ENCODE measurements at regions not wholly inside any gene's neighbourhood (a gene's known extent, or its start where the extent isn't known, plus 50 kb on each side); places are given as distances from the start of the nearest gene placed in this dataset.
A peak's percentile ranks its signal among the peaks of the same experiment; 100 is the strongest.

DNA sequence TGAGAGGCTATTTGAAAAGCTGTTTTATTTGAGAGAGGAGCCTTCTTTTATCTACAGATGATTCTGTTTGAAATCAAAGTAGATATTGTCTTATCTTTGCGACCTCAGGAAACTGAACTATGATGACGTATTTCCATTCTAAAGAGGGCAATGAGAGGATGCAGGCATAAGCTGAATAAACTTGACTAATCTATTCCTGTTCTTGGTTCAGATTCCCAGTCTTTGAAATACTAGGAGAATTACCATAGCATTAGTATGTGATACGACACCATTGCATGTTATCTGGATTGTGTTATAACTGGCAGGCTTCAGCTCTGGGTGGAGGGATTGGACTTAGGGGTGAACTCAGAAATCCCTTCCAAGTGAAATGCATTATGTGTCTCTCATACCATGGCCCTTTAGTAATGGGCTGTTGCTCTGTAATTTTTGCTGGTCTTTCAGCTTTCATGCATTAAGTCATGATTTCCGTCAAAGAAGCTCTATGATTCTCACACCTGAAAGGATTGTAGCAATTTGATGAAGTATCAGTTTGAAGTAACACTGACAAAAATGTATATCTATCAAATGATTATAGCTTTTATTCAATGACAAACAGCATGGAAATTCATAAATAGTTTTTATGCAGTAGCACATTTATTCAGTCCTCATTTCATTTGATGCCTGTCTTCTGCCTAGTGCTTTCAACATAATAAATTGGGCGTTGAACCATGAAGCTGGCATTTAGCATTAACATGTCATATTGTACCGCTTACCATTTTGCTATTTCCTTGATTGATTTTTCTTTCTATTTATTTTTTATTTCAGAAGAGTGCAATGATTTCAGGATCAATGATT is 138.4 kb upstream of the SPACA1 start:
- Mint-ChIP-seq H3K36me3 (ENCODE audit: low read depth) (no peaks in the 10 kb centered on the region), H3K27ac (no peak overlapping the region), H3K4me3 (no peak overlapping the region), H3K27me3 (ENCODE audit: low read depth) (peaks cover 47% of the 10 kb centered on the region), H3K9me3 (no peaks in the 10 kb centered on the region), H3K4me1 (ENCODE audit: low read depth) (peaks cover 20% of the 10 kb centered on the region)

DNA sequence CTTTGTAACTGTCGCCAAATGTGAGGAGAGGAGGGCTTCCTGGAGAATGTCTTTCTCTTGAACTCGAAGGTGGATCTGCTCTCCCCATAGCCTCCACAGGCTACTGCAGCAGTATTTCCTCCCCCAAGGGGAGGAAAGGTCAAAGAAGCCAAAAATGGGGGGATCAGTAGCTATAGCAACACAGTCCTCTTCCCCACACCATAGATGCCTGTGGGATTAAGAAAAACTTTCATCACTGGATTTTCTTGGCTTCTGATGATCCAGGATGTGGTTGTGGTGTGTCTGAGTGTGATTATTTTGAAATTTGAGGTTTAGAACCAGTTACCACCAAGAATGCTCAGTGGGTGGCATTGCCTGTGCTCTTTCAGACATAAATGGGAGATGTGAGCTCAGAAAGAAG is 140.1 kb upstream of the SPACA1 start:
- Mint-ChIP-seq H3K4me1 (ENCODE audit: low read depth) (peaks cover 20% of the 10 kb centered on the region), H3K27ac (peak overlapping the region; percentile 61), H3K36me3 (ENCODE audit: low read depth) (no peaks in the 10 kb centered on the region), H3K27me3 (ENCODE audit: low read depth) (peaks cover 57% of the 10 kb centered on the region), H3K4me3 (peak overlapping the region; percentile 24), H3K9me3 (no peaks in the 10 kb centered on the region)

DNA sequence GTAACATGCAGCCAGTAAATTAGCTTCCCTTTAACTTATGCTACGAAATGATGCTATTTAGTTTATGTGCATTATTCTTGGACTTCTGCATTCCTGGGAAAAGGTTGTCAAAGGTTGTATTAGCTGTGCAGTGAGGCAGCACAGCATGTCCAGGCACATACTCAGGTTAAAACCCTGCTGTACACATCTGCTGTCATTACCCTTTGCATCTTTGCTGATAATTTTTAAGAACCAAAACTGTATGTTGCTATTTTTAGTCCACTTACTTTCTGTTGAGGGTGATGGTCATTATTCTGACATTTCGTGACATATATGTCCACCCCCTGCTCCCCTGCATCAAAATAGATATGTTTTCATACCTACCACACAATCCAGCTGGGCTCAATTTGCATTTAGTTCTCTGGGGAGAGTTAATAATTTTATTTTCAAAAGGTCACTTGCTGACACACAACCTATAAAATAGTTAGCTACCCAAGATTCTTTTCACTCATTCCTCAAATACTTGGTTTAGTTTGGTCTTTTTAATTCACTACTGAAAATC is 142.5 kb upstream of the SPACA1 start:
- Mint-ChIP-seq H3K27ac (no peak overlapping the region), H3K27me3 (ENCODE audit: low read depth) (peaks cover 57% of the 10 kb centered on the region), H3K4me3 (no peak overlapping the region), H3K9me3 (no peaks in the 10 kb centered on the region), H3K36me3 (ENCODE audit: low read depth) (no peaks in the 10 kb centered on the region), H3K4me1 (ENCODE audit: low read depth) (peaks cover 20% of the 10 kb centered on the region)

DNA sequence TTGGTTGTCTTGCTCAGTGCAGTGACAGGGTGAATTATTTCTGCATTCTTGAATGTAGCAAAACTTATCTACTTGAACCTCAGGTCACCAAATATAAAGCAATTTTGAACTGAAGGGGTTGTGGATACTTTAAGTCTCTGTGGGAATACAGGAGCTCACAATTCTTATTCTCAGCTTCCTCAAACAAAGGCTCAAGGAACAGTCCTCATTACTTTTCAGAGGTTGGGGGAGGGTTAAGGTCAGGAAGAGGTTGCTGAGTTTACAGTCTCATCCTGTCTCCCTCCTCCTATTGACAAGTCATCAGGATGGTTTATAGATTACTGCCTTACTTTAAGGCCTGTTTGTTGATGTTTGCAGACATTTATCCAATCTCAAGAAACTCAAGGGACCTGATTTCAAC is 143.6 kb upstream of the SPACA1 start:
- no peak overlapping the region for H3K4me3 Mint-ChIP-seq
- H3K27ac Mint-ChIP-seq: no peak overlapping the region
- no peaks in the 10 kb centered on the region for H3K9me3 Mint-ChIP-seq
- peaks cover 19% of the 10 kb centered on the region for H3K4me1 Mint-ChIP-seq (ENCODE audit: low read depth)
- no peaks in the 10 kb centered on the region for H3K36me3 Mint-ChIP-seq (ENCODE audit: low read depth)
- H3K27me3 Mint-ChIP-seq (ENCODE audit: low read depth): peaks cover 52% of the 10 kb centered on the region

DNA sequence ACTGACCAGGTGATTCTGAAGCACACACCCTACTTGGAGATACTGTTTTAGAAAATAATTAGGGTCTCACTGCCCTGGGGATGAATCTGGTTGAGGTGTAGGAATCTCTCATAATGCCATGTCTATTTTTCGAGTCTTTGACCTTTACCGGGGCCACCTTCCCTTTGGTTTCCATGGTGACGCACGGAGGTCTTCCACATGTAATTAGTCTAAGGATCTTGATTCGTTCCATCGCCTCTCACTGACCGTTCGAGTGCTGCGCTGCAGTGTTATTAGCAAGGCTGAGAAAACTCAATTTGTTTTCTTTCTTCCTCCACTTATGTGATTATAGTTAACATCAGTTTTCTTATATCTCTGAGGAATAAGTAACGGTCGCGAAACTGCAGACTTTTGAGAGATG is 144.3 kb upstream of the SPACA1 start:
- H3K4me1 Mint-ChIP-seq (ENCODE audit: low read depth): peaks cover 15% of the 10 kb centered on the region
- H3K27ac Mint-ChIP-seq: no peak overlapping the region
- no peak overlapping the region for H3K4me3 Mint-ChIP-seq
- H3K27me3 Mint-ChIP-seq (ENCODE audit: low read depth): peaks cover 51% of the 10 kb centered on the region
- H3K36me3 Mint-ChIP-seq (ENCODE audit: low read depth): no peaks in the 10 kb centered on the region
- H3K9me3 Mint-ChIP-seq: no peaks in the 10 kb centered on the region

DNA sequence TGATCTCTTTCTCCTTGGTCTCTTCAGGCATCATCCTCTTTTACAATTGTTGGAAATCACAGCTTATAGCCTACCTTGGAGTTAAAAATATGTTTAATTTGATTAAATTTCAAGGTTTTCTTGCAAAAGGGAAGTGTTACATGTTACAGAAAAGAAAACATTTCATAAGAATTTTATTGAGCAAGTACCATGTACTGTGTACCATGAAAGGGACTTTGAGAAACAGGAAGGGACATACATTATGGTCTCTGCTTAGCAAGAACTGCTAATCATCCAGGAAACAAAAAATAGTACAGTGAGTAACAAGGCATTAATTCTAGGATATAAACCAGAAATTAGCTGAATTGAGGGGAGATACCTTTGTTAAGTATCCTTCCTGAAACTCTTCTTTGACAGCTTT is 145.3 kb upstream of the SPACA1 start:
- Mint-ChIP-seq H3K4me1 (ENCODE audit: low read depth) (peaks cover 7% of the 10 kb centered on the region), H3K9me3 (no peaks in the 10 kb centered on the region), H3K27me3 (ENCODE audit: low read depth) (peaks cover 45% of the 10 kb centered on the region), H3K27ac (no peak overlapping the region), H3K4me3 (no peak overlapping the region), H3K36me3 (ENCODE audit: low read depth) (no peaks in the 10 kb centered on the region)

DNA sequence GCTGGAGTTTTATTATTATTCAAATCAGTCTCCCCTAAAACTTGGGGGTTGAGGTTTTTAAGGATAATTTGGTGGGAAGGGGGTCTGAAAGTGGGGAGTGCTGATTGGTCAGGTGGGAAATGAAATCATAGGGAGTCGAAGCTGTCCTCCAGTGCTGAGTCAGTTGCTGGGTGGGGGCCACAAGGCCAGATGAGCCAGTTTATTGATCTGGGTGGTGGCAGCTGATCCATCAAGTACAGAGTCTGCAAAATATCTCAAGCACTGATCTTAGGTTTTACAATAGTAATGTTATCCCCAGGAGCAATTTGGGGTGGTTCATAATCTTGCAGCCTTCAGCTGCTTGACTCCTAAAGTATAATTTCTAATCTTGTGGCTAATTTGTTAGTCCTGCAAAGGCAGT is 146.0 kb upstream of the SPACA1 start:
- H3K36me3 Mint-ChIP-seq (ENCODE audit: low read depth): no peaks in the 10 kb centered on the region
- H3K27ac Mint-ChIP-seq: no peak overlapping the region
- H3K4me1 Mint-ChIP-seq (ENCODE audit: low read depth): no peaks in the 10 kb centered on the region
- peaks cover 37% of the 10 kb centered on the region for H3K27me3 Mint-ChIP-seq (ENCODE audit: low read depth)
- H3K4me3 Mint-ChIP-seq: no peak overlapping the region
- no peaks in the 10 kb centered on the region for H3K9me3 Mint-ChIP-seq

DNA sequence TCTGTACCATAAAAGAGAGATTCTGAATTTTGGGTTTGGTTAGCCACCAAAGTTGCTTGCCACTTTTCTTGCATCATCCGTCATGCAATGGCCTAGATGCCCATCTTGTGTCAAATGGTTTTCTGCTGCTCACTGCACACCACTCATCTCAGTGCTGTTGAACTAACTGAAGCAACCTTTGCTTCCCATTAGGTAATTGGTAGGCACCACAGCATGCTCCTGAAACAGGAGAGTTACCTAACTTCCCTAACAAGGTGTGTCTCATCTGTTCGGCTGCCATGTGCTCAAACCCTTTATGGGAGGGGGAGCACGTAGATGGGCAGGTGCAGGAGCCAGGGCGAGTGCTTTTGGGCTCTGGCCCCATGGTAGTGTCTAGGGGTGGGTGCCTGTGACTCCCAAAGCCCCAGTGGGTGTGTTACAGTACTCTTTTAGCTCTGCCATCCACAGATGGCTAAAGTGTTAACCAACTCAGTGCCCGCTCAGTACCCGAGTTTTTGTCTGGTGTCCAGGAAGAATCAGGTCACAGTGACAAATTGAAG is 147.4 kb upstream of the SPACA1 start:
- peaks cover 27% of the 10 kb centered on the region for H3K27me3 Mint-ChIP-seq (ENCODE audit: low read depth)
- no peaks in the 10 kb centered on the region for H3K4me1 Mint-ChIP-seq (ENCODE audit: low read depth)
- H3K9me3 Mint-ChIP-seq: no peaks in the 10 kb centered on the region
- no peak overlapping the region for H3K4me3 Mint-ChIP-seq
- H3K27ac Mint-ChIP-seq: no peak overlapping the region
- H3K36me3 Mint-ChIP-seq (ENCODE audit: low read depth): no peaks in the 10 kb centered on the region

DNA sequence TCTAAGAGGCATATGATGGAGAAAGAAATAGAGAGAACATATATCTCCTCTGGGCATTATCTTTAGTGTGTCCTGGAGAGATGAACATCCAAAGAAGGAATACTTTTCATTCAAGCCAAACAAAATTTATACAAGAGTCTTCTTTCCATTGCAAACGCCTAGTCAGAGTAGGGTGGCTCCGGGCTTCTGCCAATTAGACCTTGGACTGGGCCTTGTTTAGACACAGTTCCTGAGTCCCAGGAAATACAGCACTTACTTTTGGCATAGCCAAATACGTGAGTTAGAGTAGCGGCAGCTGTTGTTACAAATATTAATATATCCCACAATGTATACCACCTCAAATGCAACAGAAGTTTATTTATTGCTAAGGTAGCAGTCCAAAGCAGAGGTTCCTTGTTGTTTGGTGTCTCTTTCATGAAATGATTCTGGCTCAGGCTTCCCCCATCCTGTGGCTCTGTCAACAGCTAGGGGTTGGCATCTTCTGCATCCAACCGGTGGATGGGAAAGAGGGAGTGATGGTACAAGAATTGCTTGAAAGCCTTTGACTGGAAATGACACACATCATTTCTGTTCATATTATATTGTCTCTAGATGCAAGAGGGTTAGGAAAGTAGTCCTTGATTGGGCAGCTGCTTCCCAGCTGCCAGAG is 148.0 kb upstream of the SPACA1 start:
- Mint-ChIP-seq H3K27ac (no peak overlapping the region), H3K27me3 (ENCODE audit: low read depth) (peaks cover 27% of the 10 kb centered on the region), H3K4me3 (no peak overlapping the region), H3K9me3 (no peaks in the 10 kb centered on the region), H3K36me3 (ENCODE audit: low read depth) (no peaks in the 10 kb centered on the region), H3K4me1 (ENCODE audit: low read depth) (no peaks in the 10 kb centered on the region)

DNA sequence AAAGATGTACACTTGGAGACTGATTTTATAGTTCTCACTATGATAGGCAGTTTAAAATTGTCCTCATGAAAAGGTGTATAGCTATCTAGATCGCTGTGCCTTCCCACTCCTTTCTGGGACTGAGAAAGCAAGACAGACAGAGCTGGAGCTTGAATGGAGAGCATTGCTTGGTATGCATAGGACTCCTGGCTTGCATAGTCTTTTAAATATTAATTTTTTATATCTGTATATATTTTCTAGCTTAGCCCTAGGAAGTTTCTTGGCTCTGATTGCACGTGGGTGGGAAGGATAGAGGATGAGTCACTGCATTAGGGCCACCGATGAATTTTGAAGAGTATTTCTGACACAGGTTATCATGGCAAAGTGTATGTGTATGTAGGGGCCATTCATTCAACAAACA is 150.0 kb upstream of the SPACA1 start:
- Mint-ChIP-seq H3K9me3 (no peaks in the 10 kb centered on the region), H3K4me3 (no peak overlapping the region), H3K36me3 (ENCODE audit: low read depth) (no peaks in the 10 kb centered on the region), H3K27me3 (ENCODE audit: low read depth) (peaks cover 18% of the 10 kb centered on the region), H3K4me1 (ENCODE audit: low read depth) (no peaks in the 10 kb centered on the region), H3K27ac (no peak overlapping the region)

DNA sequence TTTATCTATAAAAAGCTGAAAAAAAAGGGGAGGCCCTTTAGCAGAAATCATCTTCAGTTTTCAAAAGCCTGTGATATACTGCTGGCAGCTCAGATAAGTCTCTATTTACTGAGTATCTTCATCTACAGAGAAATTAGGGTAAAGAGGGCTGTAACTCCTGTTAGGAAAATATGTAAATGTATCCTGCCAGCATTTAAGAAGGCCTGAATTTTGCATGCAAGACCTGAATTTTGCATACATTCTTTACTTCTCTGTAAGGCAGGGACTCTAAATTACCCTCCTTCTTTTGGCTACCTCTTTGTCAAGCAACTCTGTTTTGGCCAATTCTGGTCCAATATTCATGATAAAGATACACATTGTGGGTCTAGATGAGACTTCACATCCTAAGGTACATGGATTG is 150.6 kb upstream of the SPACA1 start:
- Mint-ChIP-seq H3K4me3 (no peak overlapping the region), H3K4me1 (ENCODE audit: low read depth) (no peaks in the 10 kb centered on the region), H3K9me3 (no peaks in the 10 kb centered on the region), H3K27ac (no peak overlapping the region), H3K27me3 (ENCODE audit: low read depth) (peaks cover 21% of the 10 kb centered on the region), H3K36me3 (ENCODE audit: low read depth) (no peaks in the 10 kb centered on the region)

DNA sequence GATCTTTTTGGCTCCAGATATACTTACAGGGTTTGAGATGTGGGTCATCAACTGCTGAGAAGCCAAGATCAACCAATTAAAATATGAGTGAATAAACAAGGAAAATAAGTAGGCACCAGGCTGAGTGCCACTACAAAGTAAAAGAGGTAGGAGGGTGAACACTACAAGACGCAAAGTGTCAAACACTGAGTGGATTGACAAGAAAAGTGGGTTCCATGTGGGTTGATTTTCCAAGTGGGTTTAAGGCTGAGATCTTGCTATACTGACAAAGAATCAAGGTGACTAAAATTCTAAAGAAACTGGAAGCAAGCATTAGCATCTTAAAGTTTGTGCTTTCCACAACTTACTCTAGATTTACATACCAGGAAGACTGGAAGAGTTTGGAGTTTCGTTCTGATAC is 160.4 kb upstream of the SPACA1 start:
- peaks cover 6% of the 10 kb centered on the region for H3K27me3 Mint-ChIP-seq (ENCODE audit: low read depth)
- no peaks in the 10 kb centered on the region for H3K36me3 Mint-ChIP-seq (ENCODE audit: low read depth)
- no peak overlapping the region for H3K27ac Mint-ChIP-seq
- H3K4me1 Mint-ChIP-seq (ENCODE audit: low read depth): no peaks in the 10 kb centered on the region
- peaks cover under 1% of the 10 kb centered on the region for H3K9me3 Mint-ChIP-seq
- no peak overlapping the region for H3K4me3 Mint-ChIP-seq

DNA sequence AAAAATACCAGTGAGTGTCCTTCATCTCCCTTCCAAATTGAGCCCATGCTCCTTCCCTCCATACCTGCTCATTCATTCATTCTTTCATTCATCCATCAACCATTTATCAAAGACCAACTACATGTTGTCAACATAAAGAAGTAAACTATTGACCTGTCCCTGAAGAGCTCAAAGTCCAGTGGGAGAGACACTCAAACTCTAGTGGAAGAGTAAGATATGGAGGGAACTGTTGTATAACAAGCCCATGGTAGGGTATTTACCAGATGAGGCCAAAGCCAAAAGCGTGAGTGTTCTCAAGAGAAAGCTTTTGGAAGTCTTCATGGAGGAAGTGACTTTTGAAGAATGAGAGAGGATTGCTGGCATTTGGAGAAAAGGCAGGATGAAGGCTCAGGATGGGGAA is 163.4 kb upstream of the SPACA1 start:
- H3K27ac Mint-ChIP-seq: no peak overlapping the region
- peaks cover 5% of the 10 kb centered on the region for H3K9me3 Mint-ChIP-seq
- peaks cover 2% of the 10 kb centered on the region for H3K4me1 Mint-ChIP-seq (ENCODE audit: low read depth)
- no peak overlapping the region for H3K4me3 Mint-ChIP-seq
- H3K27me3 Mint-ChIP-seq (ENCODE audit: low read depth): peaks cover 8% of the 10 kb centered on the region
- H3K36me3 Mint-ChIP-seq (ENCODE audit: low read depth): no peaks in the 10 kb centered on the region

DNA sequence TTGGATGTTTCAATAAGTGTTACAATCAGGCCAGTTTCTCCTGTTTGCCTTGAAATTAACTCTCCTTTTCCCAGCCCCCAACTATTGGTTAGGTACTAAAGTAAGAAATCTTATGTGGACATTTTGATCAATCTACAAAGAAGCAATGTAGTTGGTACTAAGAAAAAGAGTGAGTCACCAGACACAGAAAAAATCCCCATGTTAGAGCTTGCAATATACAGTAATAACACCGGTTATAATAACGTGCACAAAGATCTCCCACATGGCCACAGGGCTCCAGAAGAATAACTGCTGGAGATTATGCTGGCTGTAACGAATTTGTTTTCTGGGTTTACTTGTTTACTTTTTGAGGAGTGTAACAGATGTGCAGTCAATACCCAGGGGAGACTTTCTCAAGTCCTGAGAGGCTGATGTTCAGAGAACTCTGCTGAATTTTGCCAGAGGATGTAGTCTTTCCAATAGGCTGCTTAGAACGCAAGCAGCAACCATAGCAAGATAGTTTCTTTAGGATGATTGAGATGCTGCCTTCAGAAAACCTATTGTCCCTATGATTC is 166.2 kb upstream of the SPACA1 start:
- Mint-ChIP-seq H3K36me3 (ENCODE audit: low read depth) (no peaks in the 10 kb centered on the region), H3K9me3 (peaks cover 5% of the 10 kb centered on the region), H3K27ac (no peak overlapping the region), H3K27me3 (ENCODE audit: low read depth) (peaks cover 14% of the 10 kb centered on the region), H3K4me1 (ENCODE audit: low read depth) (peaks cover 2% of the 10 kb centered on the region), H3K4me3 (no peak overlapping the region)

All from T-helper 1 cell treated with Interleukin-12 subunit alpha and Interleukin-12 subunit beta and Interleukin-4 antibody, amounts not matched to agents 30 μg/mL and 1 μg/mL, for 36 hours (primary cell).